NCI-H187 treated with DMSO at 0.1 percent for 48 hours (cell line): ENCODE measurements at regions not wholly inside any gene's neighbourhood (a gene's known extent, or its start where the extent isn't known, plus 50 kb on each side); places are given as distances from the start of the nearest gene placed in this dataset.
"Not testable (repeated sequence)": the region's sequence is repeated elsewhere in the genome, so short reads cannot be mapped to it uniquely, and the experiment has no call there.

Experiments used
- DNase-seq: peaks from one replicate; lab custom pipeline; 2025; lab: John Stamatoyannopoulos, UW

GRCh38 chr6:81002126-81002525 is 750.4 kb downstream of the TENT5A start:
- no peak for DNase-seq

- no peak for DNase-seq
Observed at GRCh38 chr6:80991316-80991715, 761.2 kb downstream of the TENT5A start.

DNA sequence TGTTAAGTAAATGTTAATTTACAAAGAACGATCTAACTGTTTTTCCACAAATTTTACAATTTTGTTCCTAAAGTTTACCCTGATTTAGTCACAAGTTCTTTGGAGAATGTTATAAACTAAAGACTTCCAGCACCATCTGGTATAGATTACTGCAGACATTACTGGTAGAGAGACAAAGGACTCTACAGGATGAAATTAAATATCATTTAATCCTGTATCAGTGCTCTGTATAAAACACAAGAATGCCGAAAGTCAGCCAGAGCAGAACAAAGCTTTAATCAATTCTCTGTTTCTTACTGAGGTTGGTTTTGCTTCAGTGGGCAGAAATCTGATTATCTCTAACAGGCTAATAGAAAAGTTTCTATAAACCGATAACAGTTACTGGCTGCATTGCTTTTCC is 763.6 kb downstream of the TENT5A start:
- DNase-seq = no peak

GRCh38 chr6:80988286-80988685 is 764.2 kb downstream of the TENT5A start:
- DNase-seq = no peak

DNA sequence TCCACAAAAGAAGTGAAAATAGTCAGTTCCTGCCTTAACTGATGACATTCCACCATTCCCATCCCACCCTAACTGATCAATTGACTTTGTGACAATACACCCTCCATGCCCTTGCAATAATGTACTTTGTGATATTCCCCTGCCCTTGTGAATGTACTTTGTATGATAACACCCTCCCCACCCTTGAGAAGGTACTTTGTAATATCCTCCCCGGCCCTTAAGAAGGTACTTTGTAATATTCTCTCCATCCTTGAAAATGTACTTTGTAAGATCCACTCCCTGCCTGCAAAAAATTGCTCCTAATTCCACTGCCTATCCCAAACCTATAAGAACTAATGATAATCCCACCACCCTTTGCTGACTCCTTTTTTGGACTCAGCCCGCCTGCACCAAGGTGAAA is 771.3 kb downstream of the TENT5A start:
- DNase-seq = not testable (repeated sequence)

DNA sequence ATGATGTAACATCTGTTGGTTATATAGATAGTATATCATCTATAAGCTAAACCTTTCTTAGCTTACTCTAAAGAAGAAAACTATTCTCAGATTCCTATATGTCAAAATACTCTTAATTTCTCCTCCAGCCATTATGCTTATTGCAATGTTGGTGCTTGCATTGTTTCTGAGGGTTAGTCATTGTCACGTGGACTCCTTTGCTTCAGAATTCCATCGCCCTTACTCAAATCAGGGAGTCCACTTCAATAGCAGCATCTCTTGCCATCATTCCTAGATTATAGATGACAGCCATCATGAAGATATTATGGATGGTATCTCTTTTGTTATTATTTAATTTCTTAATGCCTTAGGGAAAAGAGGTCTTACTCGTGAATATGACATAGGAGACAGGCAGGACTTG is 776.1 kb downstream of the TENT5A start:
- no peak for DNase-seq

- DNase-seq = no peak
Observed at GRCh38 chr6:80974579-80974978, 777.9 kb downstream of the TENT5A start.

DNA sequence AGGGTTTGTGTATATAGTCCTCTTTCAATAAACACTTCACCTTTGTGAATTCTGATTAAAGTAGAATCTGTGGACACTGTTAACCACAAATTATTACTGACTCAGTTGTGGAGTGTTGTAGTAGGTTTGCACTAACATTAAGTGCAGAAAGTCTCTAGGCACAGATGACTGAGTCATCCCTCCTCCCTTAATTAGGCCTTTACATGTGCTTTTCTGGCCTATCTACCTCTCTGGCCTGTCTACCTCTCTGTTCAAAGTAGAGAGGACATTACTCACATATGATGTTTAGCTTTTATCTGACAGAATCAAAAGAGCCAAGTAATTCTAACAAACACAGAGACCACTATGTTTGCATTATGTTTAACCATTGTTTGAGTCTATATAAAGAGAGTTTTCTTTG is 783.0 kb downstream of the TENT5A start:
- DNase-seq = no peak

DNA sequence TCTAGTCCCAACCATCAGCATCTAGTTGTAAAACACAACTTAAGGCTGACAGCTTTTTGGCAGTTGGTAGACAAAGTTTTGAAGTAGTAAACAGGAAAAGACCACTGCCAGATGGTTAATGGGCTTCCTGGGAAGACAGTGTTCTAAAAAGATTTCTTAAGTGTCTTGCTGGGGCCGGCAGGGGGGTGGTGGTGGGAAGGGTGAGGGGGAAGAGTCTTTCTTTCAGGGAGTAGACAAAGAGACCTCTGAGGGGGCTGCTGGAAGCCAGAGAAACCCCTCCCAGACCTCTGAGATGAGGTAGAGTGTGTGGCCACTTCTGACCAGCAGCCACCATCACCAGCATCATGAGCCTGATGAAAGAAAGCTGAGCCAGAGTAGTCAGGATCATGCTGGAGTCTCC is 784.9 kb downstream of the TENT5A start:
- no peak for DNase-seq

DNA sequence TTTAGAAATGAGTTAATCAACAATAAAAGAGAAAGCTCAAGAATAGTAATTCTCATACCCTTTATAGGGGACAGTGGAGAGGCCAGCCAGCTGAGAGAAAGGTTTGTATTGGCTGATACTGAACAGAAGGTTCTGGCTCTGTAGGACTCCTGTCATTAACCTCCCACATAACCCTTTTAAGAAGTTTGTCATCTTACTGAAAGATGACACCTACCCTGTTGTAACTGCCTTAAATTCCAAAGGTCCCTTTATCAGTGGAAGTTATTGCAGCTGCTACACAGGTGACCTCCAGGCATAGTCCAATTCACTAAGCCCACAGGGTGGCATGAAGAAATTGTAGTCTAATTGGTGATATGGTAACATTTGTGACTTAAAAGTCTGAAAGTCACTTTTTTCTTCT is 790.1 kb downstream of the TENT5A start:
- no peak for DNase-seq

GRCh38 chr6:80961166-80961565 is 791.3 kb downstream of the TENT5A start:
- DNase-seq = no peak

DNA sequence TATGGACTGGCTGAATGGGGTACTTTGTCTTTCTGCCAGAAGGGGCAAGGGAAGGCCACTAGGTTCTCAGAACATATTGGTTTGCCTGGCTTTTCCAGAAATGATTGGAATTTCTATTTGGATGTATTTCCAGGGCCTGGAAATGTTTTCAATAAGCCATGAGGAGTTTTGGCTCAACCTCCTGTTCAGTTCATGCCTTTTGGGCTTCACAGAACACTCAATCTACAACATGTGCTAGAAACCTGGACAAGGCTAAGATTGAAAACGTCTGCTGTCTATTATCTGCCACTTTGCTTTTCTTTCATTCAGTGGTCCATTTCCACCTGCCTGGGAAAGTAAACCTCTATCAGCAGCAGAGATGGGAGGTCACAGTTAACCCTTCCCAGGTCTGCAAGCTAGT is 793.4 kb downstream of the TENT5A start:
- DNase-seq = no peak

DNA sequence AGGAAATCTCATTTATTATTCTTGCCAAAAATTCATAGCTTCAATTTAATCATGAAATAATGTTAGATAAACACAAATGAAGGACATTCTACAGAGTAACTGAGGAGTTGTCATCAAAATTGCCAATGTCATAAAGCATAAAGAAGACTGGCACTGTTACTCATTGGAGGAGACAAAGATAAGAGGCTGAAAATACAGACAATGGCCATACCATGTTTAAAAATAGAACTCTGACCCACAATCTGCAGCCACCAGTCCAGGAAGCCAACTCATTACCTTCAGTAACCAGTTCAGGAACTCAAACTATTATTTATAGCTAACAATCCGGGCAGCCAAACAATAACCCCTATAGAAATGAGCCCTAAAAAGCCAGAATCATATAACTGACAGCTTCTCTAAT is 795.6 kb downstream of the TENT5A start:
- no peak for DNase-seq

- not testable (repeated sequence) for DNase-seq
Observed at GRCh38 chr6:80952479-80952878, 800.0 kb downstream of the TENT5A start.

DNA sequence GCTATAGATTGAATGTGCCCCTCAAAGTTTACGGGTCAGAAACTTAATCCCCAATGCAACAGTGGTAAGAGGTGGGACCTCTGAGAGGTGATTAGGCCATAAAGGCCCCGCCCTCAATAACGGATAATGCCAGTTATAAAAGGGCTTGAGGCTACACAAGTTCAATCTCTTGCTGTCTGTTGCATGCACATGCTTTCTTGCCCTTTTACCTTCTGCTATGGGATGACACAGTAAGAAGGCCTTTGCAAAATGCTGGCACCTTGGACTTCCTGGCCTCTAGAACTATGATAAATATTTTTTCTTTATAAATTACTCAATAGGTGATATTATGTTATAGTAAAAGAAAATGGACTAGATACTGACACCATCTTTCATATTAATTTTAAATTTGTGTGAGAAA is 806.1 kb downstream of the TENT5A start:
- no peak for DNase-seq

DNA sequence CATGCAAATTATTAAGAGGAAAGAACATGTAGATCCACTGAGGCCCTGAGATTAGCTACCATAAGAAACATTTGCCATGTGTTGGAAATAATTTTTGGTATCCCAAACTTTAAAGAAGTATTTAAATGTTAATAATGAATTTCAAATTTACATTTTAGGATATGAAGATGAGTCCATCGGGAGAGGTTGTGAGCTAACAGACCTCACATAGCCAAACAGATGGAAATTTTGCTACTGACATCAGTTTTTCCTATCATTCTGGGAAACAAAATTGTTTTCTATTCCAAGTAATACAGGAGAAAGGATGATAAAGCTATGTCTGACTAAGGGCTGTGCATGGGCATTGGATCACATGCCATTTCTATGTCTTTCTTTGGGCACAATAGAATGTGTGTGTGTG is 809.6 kb downstream of the TENT5A start:
- no peak for DNase-seq

- no peak for DNase-seq
Observed at GRCh38 chr6:80940976-80941375, 811.5 kb downstream of the TENT5A start.

GRCh38 chr6:80940571-80940970 is 811.9 kb downstream of the TENT5A start:
- DNase-seq = no peak

DNA sequence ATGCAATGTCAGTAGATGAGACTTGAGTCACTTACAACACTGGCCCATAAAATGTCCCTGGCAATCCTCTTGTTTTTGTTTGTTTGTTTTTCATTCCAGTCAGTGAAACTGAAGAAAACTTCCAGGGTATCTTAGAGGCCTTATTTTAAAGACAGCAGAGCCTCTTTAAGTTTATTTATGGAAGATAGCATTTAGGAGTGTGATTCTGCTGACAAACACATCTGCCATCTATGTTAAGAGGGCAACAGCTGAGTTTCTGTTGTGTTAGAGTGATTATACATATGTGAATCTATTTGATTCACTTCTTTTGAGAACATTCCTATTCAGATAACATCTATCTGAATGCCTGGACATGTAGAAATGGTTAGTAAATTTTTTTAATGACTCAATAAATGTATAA is 812.6 kb downstream of the TENT5A start:
- DNase-seq = no peak

- DNase-seq = no peak
Observed at GRCh38 chr6:80939480-80939879, 813.0 kb downstream of the TENT5A start.

GRCh38 chr6:80938131-80938530 is 814.4 kb downstream of the TENT5A start:
- no peak for DNase-seq

DNA sequence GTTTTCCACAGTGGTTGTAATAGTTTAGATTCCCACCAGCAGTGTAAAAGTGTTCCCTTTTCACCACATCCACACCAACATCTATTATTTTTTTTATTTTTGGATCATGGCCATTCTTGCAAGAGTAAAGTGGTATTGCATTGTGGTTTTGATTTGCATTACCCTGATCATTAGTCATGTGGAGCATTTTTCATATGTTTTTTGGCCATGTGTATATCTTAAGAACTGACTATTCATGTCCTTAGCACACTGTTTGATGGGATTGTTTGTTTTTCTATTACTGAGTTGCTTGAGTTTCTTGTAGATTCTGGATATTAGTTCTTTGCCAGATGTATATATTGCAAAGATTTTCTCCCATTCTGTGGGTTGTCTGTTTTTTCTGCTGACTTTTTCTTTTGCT is 820.1 kb downstream of the TENT5A start:
- DNase-seq = no peak

DNA sequence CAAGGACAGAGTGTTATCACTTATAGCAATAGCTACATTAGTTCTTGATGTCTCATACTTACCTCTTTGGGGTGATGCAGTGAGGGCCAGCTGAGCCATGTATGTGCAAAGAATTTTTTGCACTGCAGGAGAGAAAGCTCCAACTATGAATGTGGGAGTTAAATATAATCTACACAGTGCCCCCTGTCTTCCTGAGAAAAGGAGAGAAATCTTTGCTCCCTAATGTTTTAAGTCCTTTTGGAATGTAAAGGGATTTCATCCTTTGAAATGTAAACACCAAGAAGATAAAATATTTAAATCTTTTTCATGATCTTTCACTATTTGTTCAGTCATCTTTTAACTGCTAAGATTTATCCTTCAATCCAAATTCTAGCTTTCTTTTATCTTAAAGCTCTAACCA is 822.1 kb downstream of the TENT5A start:
- no peak for DNase-seq

- DNase-seq = no peak
Observed at GRCh38 chr6:80923816-80924215, 817.3 kb downstream of the BCKDHB start.

- no peak for DNase-seq
Observed at GRCh38 chr6:80922916-80923455, 816.5 kb downstream of the BCKDHB start.
